ENCODE measurements at regions not wholly inside any gene's neighbourhood (a gene's known extent, or its start where the extent isn't known, plus 50 kb on each side); places are given as distances from the start of the nearest gene placed in this dataset.

- DNase-seq (ENCODE audit: low read depth): no peak
Observed at GRCh38 chr3:159937561-159938166, 51.0 kb upstream of the IL12A start.

- DNase-seq (ENCODE audit: low read depth): no peak
Observed at GRCh38 chr3:159938714-159939113, 49.9 kb upstream of the IL12A start.
